K562 (cell line): ENCODE measurements at regions not wholly inside any gene's neighbourhood (a gene's known extent, or its start where the extent isn't known, plus 50 kb on each side); places are given as distances from the start of the nearest gene placed in this dataset.

Experiments used
- ADNP ChIP-seq: fragments of 200-800 bp; sonication (Bioruptor generic); IDR thresholded peaks from 2 replicates; pipeline ENCODE4 v1.6.1; 2016; ENCODE audit warnings: missing genetic modification characterization, missing compliant biosample characterization
- CBX8 ChIP-seq: fragments of 200-600 bp; sonication (generic); IDR thresholded peaks from 2 replicates; pipeline ENCODE4 v1.6.1; 2012; ENCODE audit warnings: borderline replicate concordance, mixed run types, low read depth, mild to moderate bottlenecking, moderate library complexity, mixed read lengths, low read length, control low read depth, inconsistent platforms; ENCODE audit not compliant: poor library complexity, severe bottlenecking; ENCODE audit errors: extremely low read depth
- E2F1 ChIP-seq: sonication (generic); formaldehyde crosslinking; IDR thresholded peaks from 2 replicates; pipeline ENCODE4 v1.8.1; 2023; ENCODE audit warnings: mild to moderate bottlenecking, missing genetic modification reagents, moderate library complexity
- JUNB ChIP-seq: fragments of 450-650 bp; formaldehyde crosslinking; conservative IDR thresholded peaks from 2 replicates; pipeline ENCODE4 v1.4.0; 2020; ENCODE audit warnings: mild to moderate bottlenecking
- POLR2A ChIP-seq: fragments of 450-650 bp; conservative IDR thresholded peaks from 2 replicates; pipeline ENCODE4 v1.6.1; 2016
- POLR2AphosphoS5 ChIP-seq: IDR thresholded peaks from 2 replicates; pipeline ENCODE4 v1.6.1; 2011; ENCODE audit warnings: mild to moderate bottlenecking, low read depth, low read length, moderate library complexity; ENCODE audit not compliant: control insufficient read depth, insufficient read depth
- RBFOX2 ChIP-seq: fragments of 200-400 bp; formaldehyde crosslinking; IDR thresholded peaks from 2 replicates; pipeline ENCODE4 v1.6.1; 2017; ENCODE audit warnings: low read depth, mild to moderate bottlenecking, low read length, moderate library complexity
- SP1 ChIP-seq: sonication (generic); formaldehyde crosslinking; IDR thresholded peaks from 2 replicates; pipeline ENCODE4 v1.8.1; 2022; ENCODE audit warnings: mild to moderate bottlenecking, missing genetic modification reagents
- TCF7L2 ChIP-seq: fragments of 150-350 bp; IDR thresholded peaks from 2 replicates; pipeline ENCODE4 v1.6.1; 2016; ENCODE audit warnings: low read depth, mild to moderate bottlenecking, low read length, moderate library complexity

GRCh38 chr18:72674710-72675109 is 130.6 kb upstream of the CBLN2 start:
- TF ChIP-seq E2F1 (CRISPR knock-in tag) (no peak), TCF7L2 (no peak), POLR2A (no peak), CBX8 (no peak), ADNP (tag) (no peak), SP1 (CRISPR knock-in tag) (no peak), RBFOX2 (no peak), JUNB (CRISPR knock-in tag) (no peak), POLR2AphosphoS5 (no peak)
